ENCODE measurements at regions not wholly inside any gene's neighbourhood (a gene's known extent, or its start where the extent isn't known, plus 50 kb on each side); places are given as distances from the start of the nearest gene placed in this dataset.

- Histone ChIP-seq H3K27ac (no peak overlapping the region), H3K4me3 (no peak overlapping the region)
Observed at GRCh38 chr3:34264337-34265041, 466.1 kb downstream of the PDCD6IP start.

GRCh38 chr3:34267088-34267487 is 468.7 kb downstream of the PDCD6IP start:
- Histone ChIP-seq H3K4me3 (no peak overlapping the region), H3K27ac (no peak overlapping the region)

DNA sequence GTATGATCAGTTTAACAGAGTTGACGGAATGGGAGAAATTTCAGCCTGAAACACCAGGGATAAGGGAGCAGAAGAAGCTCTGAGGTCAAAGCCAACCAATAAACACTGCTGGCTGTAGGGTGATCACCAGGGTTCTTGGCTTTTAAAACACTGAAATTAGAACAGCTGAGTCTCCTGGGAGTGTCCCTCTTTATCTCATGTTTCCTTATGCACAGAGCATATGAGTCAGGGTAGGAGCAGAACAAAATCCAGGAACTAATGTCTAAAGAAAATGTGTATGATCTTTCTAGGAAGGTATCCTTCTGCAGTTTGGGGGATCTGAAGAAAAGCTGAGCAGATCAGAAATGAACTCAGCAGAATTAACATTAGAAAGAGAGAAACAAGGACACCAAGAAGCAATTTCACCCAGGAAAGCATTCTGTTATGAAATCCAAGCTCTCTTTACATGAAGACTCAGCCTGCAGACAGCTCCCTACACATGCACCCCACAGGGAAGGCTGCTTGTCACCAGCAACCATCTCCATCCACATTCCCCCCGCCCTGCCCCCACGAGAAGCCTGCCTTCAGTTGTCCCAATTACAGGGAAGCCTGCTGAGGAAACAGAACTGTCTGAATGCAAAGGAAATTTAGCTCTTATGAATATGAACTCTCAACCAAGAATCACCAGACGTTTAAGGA is 469.7 kb downstream of the PDCD6IP start:
- no peak overlapping the region for H3K4me3 ChIP-seq
- H3K27ac ChIP-seq = no peak overlapping the region

DNA sequence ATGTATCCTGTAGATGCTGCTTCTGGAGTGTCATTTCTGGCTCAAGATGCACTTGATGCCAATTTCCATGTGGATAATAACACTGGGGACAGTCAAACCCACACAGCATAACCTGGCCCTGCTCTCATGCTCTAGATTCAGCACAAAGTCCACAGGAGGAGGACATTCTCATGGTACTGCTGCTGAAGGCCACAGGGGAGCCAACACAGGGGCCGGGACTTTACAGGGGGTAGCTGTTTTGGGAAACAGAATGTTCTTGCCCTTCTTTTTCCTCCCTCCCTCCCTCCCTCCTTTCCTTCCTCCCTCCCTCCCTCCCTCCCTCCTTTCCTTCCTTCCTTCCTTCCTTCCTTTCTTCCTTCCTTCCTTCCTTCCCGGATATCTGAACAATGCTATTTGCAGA is 477.4 kb downstream of the PDCD6IP start:
- Histone ChIP-seq H3K27ac (no peak overlapping the region), H3K4me3 (no peak overlapping the region)

GRCh38 chr3:34276342-34276741 is 477.9 kb downstream of the PDCD6IP start:
- Histone ChIP-seq H3K4me3 (no peak overlapping the region), H3K27ac (no peak overlapping the region)

DNA sequence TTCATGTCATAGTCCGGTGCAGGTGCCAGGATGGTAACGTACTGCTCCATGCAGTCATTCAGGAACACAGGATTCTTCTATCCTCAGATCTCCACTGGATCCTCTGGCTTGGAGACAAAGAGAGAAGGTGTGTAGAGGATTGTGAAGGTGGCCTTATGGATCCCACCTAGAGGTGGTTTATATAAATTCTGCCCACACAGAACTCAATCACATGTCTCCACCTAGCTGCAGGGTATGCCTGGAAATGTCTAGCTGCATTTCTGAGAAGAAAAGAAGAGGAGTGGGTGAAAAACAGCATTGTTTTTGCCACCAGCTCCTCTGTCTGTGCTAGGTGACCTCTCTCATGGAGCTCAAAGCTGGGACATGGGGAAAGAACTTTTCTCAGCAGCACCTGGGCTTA is 478.7 kb downstream of the PDCD6IP start:
- H3K27ac ChIP-seq = no peak overlapping the region
- H3K4me3 ChIP-seq = no peak overlapping the region

DNA sequence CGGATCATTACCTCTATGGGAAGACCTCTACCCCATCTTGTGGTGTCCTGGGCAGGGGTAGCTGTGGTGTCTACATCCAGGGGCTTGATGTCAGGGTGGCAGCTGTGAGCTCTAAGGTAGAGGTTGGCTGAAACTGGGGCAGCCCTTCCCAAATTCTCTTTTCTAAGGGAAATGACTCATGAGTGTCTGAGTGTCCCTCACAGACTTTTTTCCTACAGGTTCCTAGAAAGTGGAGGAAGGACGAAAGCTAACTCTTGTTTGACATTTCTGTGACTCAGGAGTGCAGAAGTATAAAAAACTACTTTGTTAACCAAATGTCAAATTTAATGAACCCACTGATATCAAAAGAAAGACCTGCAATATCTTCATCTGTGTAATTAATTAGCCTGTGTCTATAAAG is 481.5 kb downstream of the PDCD6IP start:
- no peak overlapping the region for H3K4me3 ChIP-seq
- no peak overlapping the region for H3K27ac ChIP-seq

DNA sequence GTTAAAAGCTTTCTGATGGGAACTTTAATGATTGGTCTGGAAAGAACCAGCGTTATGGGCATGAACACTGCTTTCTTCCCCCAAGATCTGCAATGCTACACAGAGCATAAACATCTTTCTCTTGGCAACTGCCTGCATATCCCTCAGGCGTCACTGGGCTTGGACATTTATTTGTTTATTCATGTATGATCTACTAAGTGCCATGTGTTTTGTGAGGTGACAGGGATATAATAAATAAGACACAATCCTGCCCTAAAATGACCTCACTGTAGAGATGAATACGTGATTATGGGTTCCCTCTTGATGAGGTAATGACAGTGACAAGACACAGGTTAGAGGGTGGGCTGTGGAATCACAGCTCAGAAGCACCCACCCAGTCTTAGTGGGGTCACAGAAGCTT is 485.3 kb downstream of the PDCD6IP start:
- H3K4me3 ChIP-seq = no peak overlapping the region
- no peak overlapping the region for H3K27ac ChIP-seq

DNA sequence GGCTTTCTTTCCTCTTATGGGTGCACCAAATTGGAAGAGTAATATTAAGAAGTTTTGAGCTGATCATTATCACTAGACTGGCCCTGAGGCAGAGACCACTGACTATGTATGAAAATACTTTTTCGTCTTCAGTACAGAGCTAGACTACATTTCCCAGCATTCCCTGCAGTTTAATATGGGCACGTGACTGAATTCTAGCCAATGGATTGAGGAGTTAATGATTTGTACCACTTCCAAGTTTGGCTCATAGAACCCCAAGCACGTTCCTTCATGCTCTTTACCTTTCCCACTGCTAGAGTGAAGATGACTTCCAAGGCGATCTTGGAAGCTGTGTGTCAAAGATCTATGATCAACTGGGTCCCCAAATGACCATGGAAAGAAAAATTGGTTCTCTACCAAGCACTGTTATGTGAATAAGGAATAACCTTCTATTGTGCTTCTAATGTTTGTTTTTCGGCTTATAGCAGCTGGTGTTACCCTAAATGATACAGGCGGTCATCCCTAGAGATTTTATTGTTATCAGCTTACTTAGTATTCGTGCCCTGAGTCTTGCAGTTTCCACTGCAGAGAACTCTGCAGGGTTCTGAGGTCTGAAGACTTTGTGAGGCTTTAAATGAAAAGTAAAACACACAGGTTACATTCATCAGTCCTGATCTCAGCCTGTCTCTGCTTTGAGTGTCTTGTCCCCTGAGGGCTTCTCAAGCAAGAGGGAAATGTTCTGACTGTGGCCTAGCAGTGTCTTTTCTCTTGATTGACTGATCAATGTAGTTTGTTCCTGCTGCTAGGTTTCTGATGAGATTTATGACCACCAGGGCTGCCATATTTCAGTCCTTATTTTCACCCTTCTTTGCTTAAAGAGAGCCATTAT is 486.8 kb downstream of the PDCD6IP start:
- Histone ChIP-seq H3K4me3 (no peak overlapping the region), H3K27ac (no peak overlapping the region)

- Histone ChIP-seq H3K27ac (no peak overlapping the region), H3K4me3 (no peak overlapping the region)
Observed at GRCh38 chr3:34285827-34286188, 487.4 kb downstream of the PDCD6IP start.

- H3K4me3 ChIP-seq = no peak overlapping the region
- no peak overlapping the region for H3K27ac ChIP-seq
Observed at GRCh38 chr3:34292605-34293300, 494.3 kb downstream of the PDCD6IP start.

DNA sequence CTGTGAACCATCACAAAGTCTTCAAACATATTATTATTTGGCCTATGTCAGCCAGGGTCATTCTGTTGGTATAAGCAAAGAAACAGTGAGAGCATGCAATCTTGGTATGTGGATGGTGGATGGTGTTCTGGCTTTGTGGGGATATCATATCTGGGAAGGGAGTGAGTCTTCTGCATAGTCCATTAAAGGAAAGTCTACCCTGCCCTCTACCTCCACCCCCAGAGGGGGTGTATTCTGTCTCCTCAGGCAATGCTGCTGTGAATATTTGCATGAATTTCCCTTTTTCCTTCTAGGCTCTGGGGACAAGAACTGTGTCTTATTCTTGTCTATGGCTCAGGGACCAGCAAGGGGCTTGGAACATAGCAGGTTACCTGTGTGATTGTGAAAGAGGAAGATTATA is 495.8 kb downstream of the PDCD6IP start:
- Histone ChIP-seq H3K4me3 (no peak overlapping the region), H3K27ac (no peak overlapping the region)

DNA sequence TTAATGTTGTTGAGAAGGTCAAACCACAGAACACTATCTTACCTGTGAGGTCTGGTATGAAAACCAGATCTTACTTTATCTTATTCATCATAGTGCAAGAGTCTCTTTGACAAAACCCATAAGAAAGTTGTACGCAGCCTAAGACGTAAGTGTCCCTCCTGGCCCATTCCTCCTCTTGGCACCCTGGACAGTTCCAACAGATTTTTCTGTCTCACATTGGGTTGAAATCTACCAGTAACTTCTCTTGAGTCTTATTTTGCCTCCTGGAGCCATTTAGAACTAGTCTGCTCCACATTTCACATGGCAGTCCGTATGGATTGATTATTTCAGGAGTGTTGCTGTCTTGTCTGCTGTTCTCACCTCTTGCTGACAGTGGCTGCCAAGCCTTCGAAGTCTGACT is 498.4 kb downstream of the PDCD6IP start:
- no peak overlapping the region for H3K27ac ChIP-seq
- no peak overlapping the region for H3K4me3 ChIP-seq

GRCh38 chr3:34298653-34299052 is 500.2 kb downstream of the PDCD6IP start:
- no peak overlapping the region for H3K27ac ChIP-seq
- no peak overlapping the region for H3K4me3 ChIP-seq

DNA sequence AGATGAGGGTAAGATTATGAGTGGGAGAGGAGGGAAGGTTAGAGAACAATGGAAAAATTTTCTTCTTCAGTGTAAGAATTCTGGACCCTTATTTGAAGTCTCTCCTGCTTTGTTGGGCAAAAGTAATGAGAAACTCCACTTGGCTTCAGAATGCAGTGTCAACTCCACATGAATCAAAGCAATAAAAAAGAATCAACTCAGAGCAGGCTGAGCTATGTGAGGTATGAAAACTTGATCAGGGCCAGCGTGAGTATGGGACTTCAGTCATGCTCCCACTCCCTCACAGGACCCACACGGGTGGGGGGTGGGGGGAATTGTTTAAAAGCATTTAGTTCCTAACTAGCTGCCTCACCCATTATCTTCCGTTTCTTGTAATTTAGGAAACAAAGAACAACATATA is 502.2 kb downstream of the PDCD6IP start:
- Histone ChIP-seq H3K27ac (no peak overlapping the region), H3K4me3 (no peak overlapping the region)

- Histone ChIP-seq H3K4me3 (no peak overlapping the region), H3K27ac (no peak overlapping the region)
Observed at GRCh38 chr3:34301313-34301712, 502.9 kb downstream of the PDCD6IP start.

DNA sequence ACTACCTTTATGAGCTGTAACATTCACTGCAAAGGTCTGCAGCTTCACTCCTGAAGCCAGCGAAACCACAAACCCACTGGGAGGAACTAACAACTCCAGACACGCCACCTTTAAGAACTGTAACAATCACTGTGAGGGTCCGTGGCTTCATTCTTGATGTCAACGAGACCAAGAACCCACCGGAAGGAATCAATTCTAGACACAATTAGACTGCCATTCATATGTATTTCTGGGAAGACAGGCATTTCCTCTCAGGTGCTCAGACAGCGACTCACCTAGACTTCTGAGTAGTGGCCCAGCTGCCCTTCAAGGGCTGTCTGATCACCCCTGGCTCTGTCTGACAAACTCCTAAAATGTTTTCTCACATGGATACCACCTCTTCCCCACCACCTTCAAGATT is 506.8 kb downstream of the PDCD6IP start:
- no peak overlapping the region for H3K27ac ChIP-seq
- H3K4me3 ChIP-seq = no peak overlapping the region

- H3K27ac ChIP-seq = no peak overlapping the region
- H3K4me3 ChIP-seq = no peak overlapping the region
Observed at GRCh38 chr3:34312684-34313083, 514.3 kb downstream of the PDCD6IP start.

DNA sequence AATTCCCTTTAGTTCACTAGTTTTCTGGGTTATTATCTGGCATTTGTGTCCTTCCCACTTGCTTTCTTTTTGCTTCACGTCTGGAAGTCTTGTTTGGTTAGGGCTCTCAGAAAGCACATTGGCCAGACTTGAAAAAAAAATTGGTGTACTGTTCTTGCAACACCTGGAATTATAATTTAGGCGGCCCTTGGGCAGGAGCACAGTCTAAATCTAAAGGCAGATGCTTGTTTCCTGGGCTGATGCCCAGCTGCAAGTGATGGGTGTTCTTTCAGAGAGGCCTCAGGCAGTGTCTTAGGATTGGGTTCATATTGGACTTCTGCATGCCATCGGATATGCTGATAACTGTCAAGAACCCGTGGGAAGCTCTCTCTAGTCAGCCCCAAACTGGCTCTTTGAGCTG is 521.5 kb downstream of the PDCD6IP start:
- no peak overlapping the region for H3K27ac ChIP-seq
- no peak overlapping the region for H3K4me3 ChIP-seq

DNA sequence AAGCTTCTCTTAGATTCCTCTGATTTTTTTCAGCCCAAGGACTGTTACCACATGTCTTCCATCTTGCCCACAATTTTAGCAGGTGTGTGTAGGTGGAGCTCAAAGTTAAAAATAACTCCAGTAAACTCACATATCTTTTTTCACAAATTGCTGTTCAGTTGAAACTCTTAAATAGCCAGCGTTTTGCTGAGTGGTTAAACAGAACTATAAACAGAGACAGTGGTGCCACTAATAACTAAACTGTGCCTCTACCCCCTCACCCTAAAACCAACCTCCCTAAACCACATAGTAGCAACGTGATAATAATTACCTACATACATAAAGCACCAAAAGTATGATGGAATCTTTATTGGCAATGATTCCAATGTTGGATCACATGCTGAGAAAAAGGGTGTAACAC is 525.1 kb downstream of the PDCD6IP start:
- Histone ChIP-seq H3K4me3 (no peak overlapping the region), H3K27ac (no peak overlapping the region)

Data from skin epidermis (tissue), 12 donors.